ENCODE measurements at regions not wholly inside any gene's neighbourhood (a gene's known extent, or its start where the extent isn't known, plus 50 kb on each side); places are given as distances from the start of the nearest gene placed in this dataset.

DNA sequence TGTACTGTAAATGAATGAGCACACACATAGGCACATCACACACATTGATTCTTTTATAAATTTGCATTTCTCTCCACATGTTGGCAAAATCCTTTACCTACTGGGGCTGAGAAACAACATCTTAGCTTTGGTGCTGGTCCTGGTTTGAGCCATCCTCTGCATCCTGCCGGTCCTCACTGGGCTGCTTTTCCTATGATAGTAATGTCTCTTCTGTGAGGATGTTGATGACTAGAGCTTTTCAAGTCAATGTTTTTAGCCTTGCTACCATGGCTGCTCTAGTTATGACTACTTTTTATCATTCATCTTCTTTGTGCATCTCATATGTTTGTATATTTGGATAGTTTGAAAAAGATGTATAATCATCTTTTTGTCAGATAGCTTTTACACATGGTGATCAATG, 280.4 kb upstream of the CD180 start:
- Mint-ChIP-seq H3K27ac (no peak overlapping the region), H3K9me3 (ENCODE audit: insufficient read depth) (no peaks in the 10 kb centered on the region), H3K4me3 (no peak overlapping the region), H3K27me3 (peaks cover 18% of the 10 kb centered on the region), H3K4me1 (no peaks in the 10 kb centered on the region)
- Histone ChIP-seq H3K4me2 (replicated peaks; ENCODE audit: low read depth, low read length, poor library complexity, severe bottlenecking) (no peak overlapping the region), H3K27ac (ENCODE audit: low read length in 2 of 2) (no peak overlapping the region), H3K36me3 (replicated peaks in 1 of 2; ENCODE audit: control extremely low read depth in 1 of 2, control insufficient read depth in 1 of 2, extremely low read depth in 1 of 2, insufficient read depth in 2 of 2, low read length in 1 of 2) (no peaks in the 10 kb centered on the region), H3K9me3 (ENCODE audit: control extremely low read depth in 1 of 3, control insufficient read depth in 2 of 3, insufficient read depth in 1 of 3, low read length in 2 of 3) (no peaks in the 10 kb centered on the region), H3K4me3 (ENCODE audit: control extremely low read depth in 1 of 5, extremely low read depth in 1 of 5, insufficient read depth in 1 of 5, low read depth in 2 of 5, low read length in 4 of 5) (no peak overlapping the region), H3K4me1 (ENCODE audit: control insufficient read depth in 2 of 2, insufficient read depth in 2 of 2, low read length in 2 of 2) (no peaks in the 10 kb centered on the region), H3K9ac (ENCODE audit: low read length) (no peak overlapping the region), H3K27me3 (replicated peaks in 1 of 4; ENCODE audit: control extremely low read depth in 1 of 4, control insufficient read depth in 3 of 4, insufficient read depth in 4 of 4, low read length in 3 of 4) (no peaks in the 10 kb centered on the region), H3K79me2 (ENCODE audit: control insufficient read depth, insufficient read depth, low read length) (no peaks in the 10 kb centered on the region), H4K20me1 (ENCODE audit: control insufficient read depth, insufficient read depth, low read length, poor library complexity, severe bottlenecking) (no peaks in the 10 kb centered on the region), H2AFZ (ENCODE audit: insufficient read depth, low read depth, low read length, poor library complexity, severe bottlenecking) (no peak overlapping the region)
- DNase-seq (no peak), ATAC-seq (ENCODE audit: low read depth) (no peak)
- WGBS (ENCODE audit: insufficient coverage): no CpG with 5 or more reads among the region's 1 CpG
- POLR2A ChIA-PET: no interaction called here
- CTCF ChIA-PET: interaction anchor here (0.9 kb wide), 1 partner anchor 1972 kb away, joined by 3 read pairs; no protein-coding TSS in a partner anchor
- intact Hi-C loops (cut with micrococcal nuclease): no loop called here
- TF ChIP-seq, protein P1, sequence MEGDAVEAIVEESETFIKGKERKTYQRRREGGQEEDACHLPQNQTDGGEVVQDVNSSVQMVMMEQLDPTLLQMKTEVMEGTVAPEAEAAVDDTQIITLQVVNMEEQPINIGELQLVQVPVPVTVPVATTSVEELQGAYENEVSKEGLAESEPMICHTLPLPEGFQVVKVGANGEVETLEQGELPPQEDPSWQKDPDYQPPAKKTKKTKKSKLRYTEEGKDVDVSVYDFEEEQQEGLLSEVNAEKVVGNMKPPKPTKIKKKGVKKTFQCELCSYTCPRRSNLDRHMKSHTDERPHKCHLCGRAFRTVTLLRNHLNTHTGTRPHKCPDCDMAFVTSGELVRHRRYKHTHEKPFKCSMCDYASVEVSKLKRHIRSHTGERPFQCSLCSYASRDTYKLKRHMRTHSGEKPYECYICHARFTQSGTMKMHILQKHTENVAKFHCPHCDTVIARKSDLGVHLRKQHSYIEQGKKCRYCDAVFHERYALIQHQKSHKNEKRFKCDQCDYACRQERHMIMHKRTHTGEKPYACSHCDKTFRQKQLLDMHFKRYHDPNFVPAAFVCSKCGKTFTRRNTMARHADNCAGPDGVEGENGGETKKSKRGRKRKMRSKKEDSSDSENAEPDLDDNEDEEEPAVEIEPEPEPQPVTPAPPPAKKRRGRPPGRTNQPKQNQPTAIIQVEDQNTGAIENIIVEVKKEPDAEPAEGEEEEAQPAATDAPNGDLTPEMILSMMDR (IDR thresholded peaks at IDR 0.05): no peak
- no peak for TF ChIP-seq EZH2 (IDR thresholded peaks at IDR 0.05; ENCODE audit: borderline replicate concordance, insufficient read depth, low read depth, low read length, poor library complexity, severe bottlenecking)

DNA sequence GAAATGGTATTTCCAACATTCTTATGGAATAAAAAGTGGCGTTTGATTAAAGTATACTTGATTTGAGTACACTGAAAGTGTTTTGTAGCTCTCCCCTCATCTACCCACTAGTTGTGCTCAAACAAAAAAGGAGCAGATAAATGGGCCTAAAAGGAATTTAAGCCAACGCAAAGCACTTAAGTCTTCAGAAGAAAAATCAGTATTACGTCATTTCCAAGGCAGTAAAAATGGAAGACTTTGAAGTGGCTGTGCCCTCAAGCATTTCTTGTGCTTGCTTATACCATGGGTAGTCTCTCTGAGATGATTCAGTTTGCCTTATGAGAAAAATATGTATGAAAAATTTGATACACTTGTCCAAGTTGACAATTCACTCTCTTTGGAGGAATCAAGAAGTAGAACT, 279.9 kb upstream of the CD180 start:
- Mint-ChIP-seq H3K27me3 (peaks cover 18% of the 10 kb centered on the region), H3K9me3 (ENCODE audit: insufficient read depth) (no peaks in the 10 kb centered on the region), H3K4me3 (no peak overlapping the region), H3K27ac (no peak overlapping the region), H3K4me1 (no peaks in the 10 kb centered on the region)
- H3K4me3 ChIP-seq (ENCODE audit: control extremely low read depth in 1 of 5, extremely low read depth in 1 of 5, insufficient read depth in 1 of 5, low read depth in 2 of 5, low read length in 4 of 5): no peak overlapping the region
- CTCF ChIA-PET: no interaction called here
- H3K9me3 ChIP-seq (ENCODE audit: control extremely low read depth in 1 of 3, control insufficient read depth in 2 of 3, insufficient read depth in 1 of 3, low read length in 2 of 3): no peaks in the 10 kb centered on the region
- WGBS (ENCODE audit: insufficient coverage): 100% methylated on average over 1 of the region's 3 CpGs
- no peaks in the 10 kb centered on the region for H3K4me1 ChIP-seq (ENCODE audit: control insufficient read depth in 2 of 2, insufficient read depth in 2 of 2, low read length in 2 of 2)
- no peaks in the 10 kb centered on the region for H3K79me2 ChIP-seq (ENCODE audit: control insufficient read depth, insufficient read depth, low read length)
- H3K4me2 ChIP-seq (replicated peaks; ENCODE audit: low read depth, low read length, poor library complexity, severe bottlenecking): no peak overlapping the region
- no peak overlapping the region for H3K27ac ChIP-seq (ENCODE audit: low read length in 2 of 2)
- H4K20me1 ChIP-seq (ENCODE audit: control insufficient read depth, insufficient read depth, low read length, poor library complexity, severe bottlenecking): no peaks in the 10 kb centered on the region
- H3K9ac ChIP-seq (ENCODE audit: low read length): no peak overlapping the region
- H3K27me3 ChIP-seq (replicated peaks in 1 of 4; ENCODE audit: control extremely low read depth in 1 of 4, control insufficient read depth in 3 of 4, insufficient read depth in 4 of 4, low read length in 3 of 4): no peaks in the 10 kb centered on the region
- DNase-seq (no peak), ATAC-seq (ENCODE audit: low read depth) (no peak)
- TF ChIP-seq, protein P1 (IDR thresholded peaks at IDR 0.05): no peak
- TF ChIP-seq EZH2 (IDR thresholded peaks at IDR 0.05; ENCODE audit: borderline replicate concordance, insufficient read depth, low read depth, low read length, poor library complexity, severe bottlenecking): no peak
- POLR2A ChIA-PET: no interaction called here
- no peaks in the 10 kb centered on the region for H3K36me3 ChIP-seq (replicated peaks in 1 of 2; ENCODE audit: control extremely low read depth in 1 of 2, control insufficient read depth in 1 of 2, extremely low read depth in 1 of 2, insufficient read depth in 2 of 2, low read length in 1 of 2)
- intact Hi-C loops (cut with micrococcal nuclease): no loop called here
- no peak overlapping the region for H2AFZ ChIP-seq (ENCODE audit: insufficient read depth, low read depth, low read length, poor library complexity, severe bottlenecking)

All from B cell (primary cell).